Gastrocnemius medialis (tissue), 4 donors: ENCODE measurements at regions not wholly inside any gene's neighbourhood (a gene's known extent, or its start where the extent isn't known, plus 50 kb on each side); places are given as distances from the start of the nearest gene placed in this dataset.

Source experiments
- ATAC-seq, 2 donors: fragments of 150-250 bp; one replicate each; pipeline ENCODE4 v1.9.1; 2016
- DNase-seq, 2 donors: peaks; one replicate each; pipeline ENCODE4 v3.0.0-alpha.2; 2019
- H3K27ac ChIP-seq, 4 donors: fragments of 200-600 bp; sonication (generic); 1 replicate in 1 of 4; 2 replicates in 3 of 4; pipeline ENCODE4 v1.5.1; 2016 to 2018; ENCODE audit warnings: mild to moderate bottlenecking in 2 of 4, moderate library complexity in 1 of 4
- H3K27me3 ChIP-seq, 3 donors: fragments of 200-600 bp; sonication (generic) in 2 of 3; 1 replicate in 1 of 3; 2 replicates in 2 of 3; pipeline versions ENCODE4 v1.5.1 to v1.6.0; 2016 to 2019; ENCODE audit warnings: mild to moderate bottlenecking in 1 of 3, moderate library complexity in 1 of 3
- H3K36me3 ChIP-seq, 2 donors: fragments of 200-600 bp; sonication (generic) in 1 of 2; one replicate each; pipeline ENCODE4 v1.5.1; 2017 to 2018
- H3K4me1 ChIP-seq, 2 donors: fragments of 200-600 bp; sonication (generic) in 1 of 2; one replicate each; pipeline ENCODE4 v1.5.1; 2016 to 2017; ENCODE audit warnings: mild to moderate bottlenecking in 2 of 2
- H3K4me3 ChIP-seq, 4 donors: fragments of 200-600 bp; sonication (generic) in 3 of 4; 1 replicate in 1 of 4; 2 replicates in 3 of 4; pipeline ENCODE4 v1.5.1; 2016 to 2019; ENCODE audit warnings: mild to moderate bottlenecking in 2 of 4
- H3K9me3 ChIP-seq, 3 donors: fragments of 200-600 bp; sonication (generic) in 2 of 3; 1 replicate in 1 of 3; 2 replicates in 2 of 3; pipeline ENCODE4 v1.5.1; 2016 to 2019
- POLR2A ChIP-seq, 2 donors: fragments of 450-650 bp; IDR thresholded peaks; one replicate each; pipeline ENCODE4 v1.6.1; 2017; ENCODE audit warnings: antibody characterized with exemption in 2 of 2, mild to moderate bottlenecking in 2 of 2, moderate library complexity in 2 of 2
- in situ Hi-C, 4 donors: fragments of 200-750 bp; cut with MboI; loops; one replicate each; pipeline versions ENCODE4 v1.15.0 to v1.8.0; 2017; ENCODE audit warnings: low sequenced_read_pairs in 4 of 4
- intact Hi-C: fragments of 100-400 bp; cut with DNase I; formaldehyde crosslinking; loops from one replicate; pipeline ENCODE4 v1.15.1; 2023; ENCODE audit warnings: low total_unique reads
- TF ChIP-seq, protein P1 (sequence below), 5 experiments: fragments of 450-650 bp in 3 of 5; fragments of 200-600 bp in 2 of 5; sonication (generic) in 2 of 5; IDR thresholded peaks in 4 of 5; conservative IDR thresholded peaks in 1 of 5; 1 replicate in 4 of 5; 2 replicates in 1 of 5; pipeline ENCODE4 v1.5.1; 2016 to 2019; ENCODE audit warnings: antibody characterized with exemption in 5 of 5, mild to moderate bottlenecking in 3 of 5, moderate library complexity in 3 of 5

- H3K36me3 ChIP-seq = no peaks in the 10 kb centered on the region
- H3K27ac ChIP-seq = no peak overlapping the region
- no peaks in the 10 kb centered on the region for H3K9me3 ChIP-seq
- intact Hi-C loops = no loop called here
- no peak for ATAC-seq
- H3K27me3 ChIP-seq = no peaks in the 10 kb centered on the region
- DNase-seq = no peak
- in situ Hi-C loops = no loop called here
- H3K4me3 ChIP-seq = no peak overlapping the region
- TF ChIP-seq, protein P1, sequence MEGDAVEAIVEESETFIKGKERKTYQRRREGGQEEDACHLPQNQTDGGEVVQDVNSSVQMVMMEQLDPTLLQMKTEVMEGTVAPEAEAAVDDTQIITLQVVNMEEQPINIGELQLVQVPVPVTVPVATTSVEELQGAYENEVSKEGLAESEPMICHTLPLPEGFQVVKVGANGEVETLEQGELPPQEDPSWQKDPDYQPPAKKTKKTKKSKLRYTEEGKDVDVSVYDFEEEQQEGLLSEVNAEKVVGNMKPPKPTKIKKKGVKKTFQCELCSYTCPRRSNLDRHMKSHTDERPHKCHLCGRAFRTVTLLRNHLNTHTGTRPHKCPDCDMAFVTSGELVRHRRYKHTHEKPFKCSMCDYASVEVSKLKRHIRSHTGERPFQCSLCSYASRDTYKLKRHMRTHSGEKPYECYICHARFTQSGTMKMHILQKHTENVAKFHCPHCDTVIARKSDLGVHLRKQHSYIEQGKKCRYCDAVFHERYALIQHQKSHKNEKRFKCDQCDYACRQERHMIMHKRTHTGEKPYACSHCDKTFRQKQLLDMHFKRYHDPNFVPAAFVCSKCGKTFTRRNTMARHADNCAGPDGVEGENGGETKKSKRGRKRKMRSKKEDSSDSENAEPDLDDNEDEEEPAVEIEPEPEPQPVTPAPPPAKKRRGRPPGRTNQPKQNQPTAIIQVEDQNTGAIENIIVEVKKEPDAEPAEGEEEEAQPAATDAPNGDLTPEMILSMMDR (IDR thresholded peaks at IDR 0.05 in 4 of 5, conservative IDR thresholded peaks at IDR 0.05 in 1 of 5) = no peak
- TF ChIP-seq POLR2A (IDR thresholded peaks at IDR 0.05) = no peak
- H3K4me1 ChIP-seq = no peaks in the 10 kb centered on the region
Observed at GRCh38 chr3:151556596-151556995, 95.7 kb upstream of the IGSF10 start.

DNA sequence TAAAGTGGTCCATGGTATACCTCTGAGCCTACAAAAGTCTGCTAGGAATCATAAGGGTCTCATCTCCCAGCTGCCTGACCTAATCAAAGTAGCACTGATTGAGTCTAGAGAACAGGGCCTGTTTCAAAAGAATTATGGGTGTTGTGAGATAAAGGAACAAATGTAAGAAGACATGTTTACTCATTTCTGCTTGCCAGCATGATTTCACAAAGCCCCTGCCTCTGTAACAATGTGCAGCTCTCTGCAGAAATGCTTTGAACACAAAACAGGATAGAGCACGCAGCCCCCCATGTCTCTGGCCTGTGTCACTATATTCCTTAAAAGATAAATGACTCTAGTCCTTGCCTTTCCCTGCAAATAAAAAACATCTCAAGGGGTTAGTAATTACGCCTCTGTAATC lies 94.7 kb upstream of the IGSF10 start:
- Histone ChIP-seq H3K27ac (no peak overlapping the region), H3K4me1 (no peaks in the 10 kb centered on the region), H3K36me3 (no peaks in the 10 kb centered on the region), H3K27me3 (no peaks in the 10 kb centered on the region), H3K4me3 (no peak overlapping the region), H3K9me3 (no peaks in the 10 kb centered on the region)
- TF ChIP-seq POLR2A (IDR thresholded peaks at IDR 0.05) = no peak
- TF ChIP-seq, protein P1 (IDR thresholded peaks at IDR 0.05 in 4 of 5, conservative IDR thresholded peaks at IDR 0.05 in 1 of 5) = no peak
- intact Hi-C loops = no loop called here
- in situ Hi-C loops = no loop called here
- DNase-seq (no peak), ATAC-seq (no peak)

DNA sequence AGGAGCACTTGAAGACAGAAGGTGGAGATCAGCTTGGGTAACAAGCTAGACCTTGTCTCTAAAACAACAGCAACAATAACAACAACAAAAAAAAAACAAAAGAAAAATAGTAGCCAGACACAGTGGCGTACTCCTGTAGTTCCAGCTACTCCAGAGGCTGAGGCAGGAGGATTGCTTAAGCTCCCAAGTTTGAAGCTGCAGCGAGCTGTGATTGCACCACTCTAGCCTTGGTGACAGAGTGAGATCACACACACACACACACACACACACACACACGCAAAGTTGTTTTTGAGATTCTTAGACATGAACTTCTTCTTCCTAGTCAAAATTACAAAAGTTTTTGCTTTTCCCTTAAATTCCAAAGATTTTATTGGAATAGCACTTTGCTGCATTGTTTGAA lies 93.0 kb upstream of the IGSF10 start:
- intact Hi-C loops = no loop called here
- TF ChIP-seq, protein P1 (IDR thresholded peaks at IDR 0.05 in 4 of 5, conservative IDR thresholded peaks at IDR 0.05 in 1 of 5) = no peak
- TF ChIP-seq POLR2A (IDR thresholded peaks at IDR 0.05) = no peak
- in situ Hi-C loops = no loop called here

GRCh38 chr3:151552589-151552988 lies 91.7 kb upstream of the IGSF10 start:
- H3K27ac ChIP-seq = no peak overlapping the region
- H3K4me3 ChIP-seq = no peak overlapping the region
- ATAC-seq (no peak), DNase-seq (no peak)
- intact Hi-C loops (no loop called here), in situ Hi-C loops (no loop called here)
- no peaks in the 10 kb centered on the region for H3K27me3 ChIP-seq
- H3K9me3 ChIP-seq = no peaks in the 10 kb centered on the region
- TF ChIP-seq, protein P1 (IDR thresholded peaks at IDR 0.05 in 4 of 5, conservative IDR thresholded peaks at IDR 0.05 in 1 of 5) = no peak
- TF ChIP-seq POLR2A (IDR thresholded peaks at IDR 0.05) = no peak
- H3K4me1 ChIP-seq = no peaks in the 10 kb centered on the region
- no peaks in the 10 kb centered on the region for H3K36me3 ChIP-seq

More for the DNA sequence above, 93.0 kb upstream of the IGSF10 start:
- DNase-seq (peak in 1 of 2 donors; percentile 27), ATAC-seq (no peak)
- Histone ChIP-seq H3K4me1 (no peaks in the 10 kb centered on the region), H3K36me3 (no peaks in the 10 kb centered on the region), H3K4me3 (no peak overlapping the region), H3K27ac (no peak overlapping the region), H3K27me3 (no peaks in the 10 kb centered on the region), H3K9me3 (no peaks in the 10 kb centered on the region)

DNA sequence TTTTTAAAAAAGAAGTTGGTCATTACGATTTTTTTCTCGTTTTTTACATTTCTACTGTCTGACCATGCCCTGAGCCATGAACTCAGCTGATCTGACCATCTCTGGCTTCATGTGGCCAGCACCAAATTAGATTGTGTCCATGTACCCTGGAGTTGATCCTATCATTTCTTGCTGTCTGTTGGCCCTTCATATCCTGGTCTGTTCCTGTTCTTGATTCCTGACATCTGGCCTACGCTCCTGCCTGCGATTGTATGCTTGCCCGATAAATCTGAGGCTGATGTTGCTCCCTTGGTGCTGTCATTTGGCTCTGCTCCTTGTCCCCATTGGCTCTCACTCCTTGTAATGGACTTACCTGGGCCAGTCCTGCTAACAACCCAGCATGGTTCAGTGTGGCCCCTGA lies 89.8 kb upstream of the IGSF10 start:
- no peak for TF ChIP-seq POLR2A (IDR thresholded peaks at IDR 0.05)
- TF ChIP-seq, protein P1 (IDR thresholded peaks at IDR 0.05 in 4 of 5, conservative IDR thresholded peaks at IDR 0.05 in 1 of 5) = no peak
- Histone ChIP-seq H3K4me1 (no peaks in the 10 kb centered on the region), H3K27me3 (no peaks in the 10 kb centered on the region), H3K9me3 (no peaks in the 10 kb centered on the region), H3K4me3 (no peak overlapping the region), H3K36me3 (no peaks in the 10 kb centered on the region), H3K27ac (no peak overlapping the region)
- intact Hi-C loops (no loop called here), in situ Hi-C loops (no loop called here)
- DNase-seq = no peak
- ATAC-seq = no peak
